T-cell (primary cell): ENCODE measurements at regions not wholly inside any gene's neighbourhood (a gene's known extent, or its start where the extent isn't known, plus 50 kb on each side); places are given as distances from the start of the nearest gene placed in this dataset.

Source experiments
- ATAC-seq, 4 experiments: fragments of 200-7000 bp in 3 of 4; fragments of 150-1000 bp in 1 of 4; cut with Tn5 transposase; replicated peaks in 1 of 4; 1 replicate in 3 of 4; 2 replicates in 1 of 4; pipeline ENCODE4 v1.10.0; 2021; ENCODE audit warnings: moderate library complexity in 3 of 4, mild to moderate bottlenecking in 2 of 4, moderate number of reproducible peaks in 1 of 4
- CTCF ChIA-PET, 2 donors: fragments of 300-600 bp; sonication (Branson Sonifier 250); formaldehyde crosslinking; loops; one replicate each; lab custom pipeline; 2022; ENCODE audit warnings: antibody characterized with exemption in 2 of 2; lab: Charles Lee
- POLR2A ChIA-PET, 2 donors: fragments of 300-600 bp; sonication (Branson Sonifier 250); formaldehyde crosslinking; loops; one replicate each; lab custom pipeline; 2022; ENCODE audit warnings: antibody characterized with exemption in 2 of 2; lab: Charles Lee
- DNase-seq, 35 experiments: peaks; one replicate each; pipeline versions ENCODE4 v3.0.0 to v3.0.0-alpha.2; 2013 to 2023
- H3K27ac ChIP-seq: one replicate; pipeline ENCODE4 v1.5.1; 2013; ENCODE audit warnings: low read length
- H3K27me3 ChIP-seq, 2 experiments: replicated peaks in 1 of 2; 1 replicate in 1 of 2; 2 replicates in 1 of 2; pipeline versions ENCODE4 v1.6.1 to v1.7.0; 2013; ENCODE audit warnings: low read length in 1 of 2, mixed read lengths in 1 of 2; ENCODE audit not compliant: control insufficient read depth in 2 of 2, insufficient read depth in 2 of 2; ENCODE audit errors: extremely low read depth in 1 of 2
- H3K36me3 ChIP-seq, 2 donors: 1 replicate in 1 of 2; 2 replicates in 1 of 2; pipeline versions ENCODE4 v1.6.1 to v1.7.0; 2013; ENCODE audit warnings: low read length in 1 of 2; ENCODE audit not compliant: control insufficient read depth in 2 of 2, insufficient read depth in 1 of 2; ENCODE audit errors: extremely low read depth in 1 of 2
- H3K4me1 ChIP-seq, 2 experiments: 1 replicate in 1 of 2; 2 replicates in 1 of 2; pipeline versions ENCODE4 v1.6.1 to v1.7.0; 2013; ENCODE audit warnings: low read length in 2 of 2, mixed read lengths in 1 of 2; ENCODE audit not compliant: insufficient read depth in 2 of 2, control insufficient read depth in 1 of 2; ENCODE audit errors: extremely low read depth in 1 of 2
- H3K4me3 ChIP-seq, 2 donors: 1 replicate in 1 of 2; 2 replicates in 1 of 2; pipeline versions ENCODE4 v1.5.1 to v1.7.0; 2013; ENCODE audit warnings: mild to moderate bottlenecking in 2 of 2, low read length in 1 of 2, moderate library complexity in 1 of 2; ENCODE audit not compliant: control insufficient read depth in 1 of 2; ENCODE audit errors: extremely low read depth in 1 of 2
- H3K9me3 ChIP-seq: 2 replicates; pipeline ENCODE4 v1.7.0; 2013
- H3K27ac Mint-ChIP-seq, 2 donors: one replicate each; pipeline ENCODE4 v1.8.0; 2020 to 2021; ENCODE audit warnings: mild to moderate bottlenecking in 2 of 2, mixed read lengths in 2 of 2
- H3K27me3 Mint-ChIP-seq, 2 donors: one replicate each; pipeline ENCODE4 v1.8.0; 2021 to 2022; ENCODE audit warnings: mixed read lengths in 2 of 2
- H3K36me3 Mint-ChIP-seq: one replicate; pipeline ENCODE4 v1.8.0; 2021; ENCODE audit warnings: mixed read lengths
- H3K4me1 Mint-ChIP-seq, 3 donors: one replicate each; pipeline ENCODE4 v1.8.0; 2020 to 2022; ENCODE audit warnings: mixed read lengths in 3 of 3, mild to moderate bottlenecking in 1 of 3
- H3K4me3 Mint-ChIP-seq, 3 donors: one replicate each; pipeline ENCODE4 v1.8.0; 2020 to 2022; ENCODE audit warnings: mild to moderate bottlenecking in 3 of 3, mixed read lengths in 3 of 3, moderate library complexity in 3 of 3
- H3K9me3 Mint-ChIP-seq, 3 donors: one replicate each; pipeline ENCODE4 v1.8.0; 2020 to 2022; ENCODE audit warnings: mixed read lengths in 3 of 3
- WGBS: methylation state at CpG from one replicate; pipeline ENCODE4 v1.1.5; 2013; ENCODE audit warnings: missing lambda C conversion rate; ENCODE audit not compliant: insufficient coverage; 5-methylcytosine and 5-hydroxymethylcytosine counted together

- POLR2A ChIA-PET: no interaction called here
- ATAC-seq: no peak
These were observed 585.5 kb downstream of the TLE1 start for GRCh38 chr9:81103597-81104471.

GRCh38 chr9:81097131-81097847 lies 592.1 kb downstream of the TLE1 start:
- Mint-ChIP-seq H3K9me3 (peaks cover 3 to 33% (median 11%) of the 10 kb centered on the region in 3 donors), H3K4me1 (no peaks in the 10 kb centered on the region), H3K4me3 (no peak overlapping the region), H3K27me3 (no peaks in the 10 kb centered on the region), H3K27ac (no peak overlapping the region), H3K36me3 (no peaks in the 10 kb centered on the region)
- H3K4me1 ChIP-seq: no peaks in the 10 kb centered on the region
- no peak overlapping the region for H3K4me3 ChIP-seq
- CTCF ChIA-PET: no interaction called here
- H3K27me3 ChIP-seq: no peaks in the 10 kb centered on the region
- H3K9me3 ChIP-seq: no peaks in the 10 kb centered on the region
- H3K27ac ChIP-seq: no peak overlapping the region
- 72% methylated on average over 8 of the region's 11 CpGs for WGBS
- ATAC-seq (no peak), DNase-seq (no peak)
- POLR2A ChIA-PET: no interaction called here
- no peaks in the 10 kb centered on the region for H3K36me3 ChIP-seq

More at GRCh38 chr9:81103597-81104471, 585.5 kb downstream of the TLE1 start:
- Mint-ChIP-seq H3K27ac (no peak overlapping the region), H3K36me3 (no peaks in the 10 kb centered on the region), H3K9me3 (peaks cover 13 to 20% (median 17%) of the 10 kb centered on the region in 3 donors), H3K4me3 (no peak overlapping the region), H3K27me3 (peaks cover 0 to 16% of the 10 kb centered on the region in 2 donors), H3K4me1 (no peaks in the 10 kb centered on the region)
- Histone ChIP-seq H3K4me3 (no peak overlapping the region), H3K36me3 (no peaks in the 10 kb centered on the region), H3K27me3 (no peaks in the 10 kb centered on the region), H3K4me1 (no peaks in the 10 kb centered on the region), H3K9me3 (no peaks in the 10 kb centered on the region), H3K27ac (no peak overlapping the region)
- WGBS: 100% methylated on average over 4 of the region's 10 CpGs
- CTCF ChIA-PET: no interaction called here
- no peak for DNase-seq

- no CpG with 5 or more reads among the region's 2 CpGs for WGBS
- Mint-ChIP-seq H3K4me3 (no peak overlapping the region), H3K9me3 (peaks cover 3 to 37% (median 13%) of the 10 kb centered on the region in 3 donors), H3K4me1 (no peaks in the 10 kb centered on the region), H3K36me3 (no peaks in the 10 kb centered on the region), H3K27me3 (no peaks in the 10 kb centered on the region), H3K27ac (no peak overlapping the region)
- no peaks in the 10 kb centered on the region for H3K4me1 ChIP-seq
- CTCF ChIA-PET: no interaction called here
- H3K27ac ChIP-seq: no peak overlapping the region
- no peaks in the 10 kb centered on the region for H3K27me3 ChIP-seq
- ATAC-seq (no peak), DNase-seq (no peak)
- H3K9me3 ChIP-seq: no peaks in the 10 kb centered on the region
- no peak overlapping the region for H3K4me3 ChIP-seq
- POLR2A ChIA-PET: no interaction called here
- no peaks in the 10 kb centered on the region for H3K36me3 ChIP-seq
These were observed 592.7 kb downstream of the TLE1 start for GRCh38 chr9:81096625-81097024.

GRCh38 chr9:81092057-81092456 lies 597.3 kb downstream of the TLE1 start:
- no peak overlapping the region for H3K4me3 Mint-ChIP-seq
- no peak for ATAC-seq
- WGBS: no CpG with 5 or more reads among the region's 2 CpGs
- H3K27ac Mint-ChIP-seq: no peak overlapping the region
- Histone ChIP-seq H3K4me3 (no peak overlapping the region), H3K9me3 (no peaks in the 10 kb centered on the region), H3K27ac (no peak overlapping the region), H3K36me3 (no peaks in the 10 kb centered on the region), H3K27me3 (no peaks in the 10 kb centered on the region), H3K4me1 (no peaks in the 10 kb centered on the region)
- peaks cover 0 to 16% (median 2%) of the 10 kb centered on the region in 3 donors for H3K9me3 Mint-ChIP-seq
- ChIA-PET POLR2A (no interaction called here), CTCF (no interaction called here)
- no peak for DNase-seq
- H3K27me3 Mint-ChIP-seq: no peaks in the 10 kb centered on the region
- H3K36me3 Mint-ChIP-seq: no peaks in the 10 kb centered on the region
- no peaks in the 10 kb centered on the region for H3K4me1 Mint-ChIP-seq

GRCh38 chr9:81088341-81088740 lies 601.0 kb downstream of the TLE1 start:
- Histone ChIP-seq H3K27ac (no peak overlapping the region), H3K36me3 (no peaks in the 10 kb centered on the region), H3K9me3 (no peaks in the 10 kb centered on the region), H3K27me3 (no peaks in the 10 kb centered on the region), H3K4me3 (no peak overlapping the region), H3K4me1 (no peaks in the 10 kb centered on the region)
- H3K27ac Mint-ChIP-seq: no peak overlapping the region
- H3K4me3 Mint-ChIP-seq: no peak overlapping the region
- CTCF ChIA-PET: no interaction called here
- no peaks in the 10 kb centered on the region for H3K4me1 Mint-ChIP-seq
- POLR2A ChIA-PET: no interaction called here
- no peak for DNase-seq
- H3K27me3 Mint-ChIP-seq: no peaks in the 10 kb centered on the region
- ATAC-seq: no peak
- H3K9me3 Mint-ChIP-seq: peaks cover 0 to 13% (median 2%) of the 10 kb centered on the region in 3 donors
- H3K36me3 Mint-ChIP-seq: no peaks in the 10 kb centered on the region
- no CpG with 5 or more reads among the region's 2 CpGs for WGBS

GRCh38 chr9:81086416-81086815 lies 602.9 kb downstream of the TLE1 start:
- Mint-ChIP-seq H3K27ac (no peak overlapping the region), H3K36me3 (no peaks in the 10 kb centered on the region), H3K9me3 (peaks cover 0 to 2% (median under 1%) of the 10 kb centered on the region in 3 donors), H3K4me1 (no peaks in the 10 kb centered on the region), H3K27me3 (no peaks in the 10 kb centered on the region), H3K4me3 (no peak overlapping the region)
- Histone ChIP-seq H3K4me1 (no peaks in the 10 kb centered on the region), H3K36me3 (no peaks in the 10 kb centered on the region), H3K9me3 (no peaks in the 10 kb centered on the region), H3K27me3 (no peaks in the 10 kb centered on the region), H3K4me3 (no peak overlapping the region), H3K27ac (no peak overlapping the region)
- ChIA-PET POLR2A (no interaction called here), CTCF (no interaction called here)
- DNase-seq (no peak), ATAC-seq (no peak)
- WGBS: no CpG with 5 or more reads among the region's 3 CpGs
